ENCODE measurements at regions not wholly inside any gene's neighbourhood (a gene's known extent, or its start where the extent isn't known, plus 50 kb on each side); places are given as distances from the start of the nearest gene placed in this dataset.

- TF ChIP-seq CTCF (conservative IDR thresholded peaks at IDR 0.05; ENCODE audit: low read depth) = no peak
- CTCF ChIA-PET = no interaction called here
- no peak overlapping the region for H3K27ac ChIP-seq
- no peak for DNase-seq (ENCODE audit: low spot score)
- POLR2A ChIA-PET (ENCODE audit: low non-redundant PET) = no interaction called here
Measured at GRCh38 chr2:188881434-188881833, 92.7 kb upstream of the COL3A1 start.

DNA sequence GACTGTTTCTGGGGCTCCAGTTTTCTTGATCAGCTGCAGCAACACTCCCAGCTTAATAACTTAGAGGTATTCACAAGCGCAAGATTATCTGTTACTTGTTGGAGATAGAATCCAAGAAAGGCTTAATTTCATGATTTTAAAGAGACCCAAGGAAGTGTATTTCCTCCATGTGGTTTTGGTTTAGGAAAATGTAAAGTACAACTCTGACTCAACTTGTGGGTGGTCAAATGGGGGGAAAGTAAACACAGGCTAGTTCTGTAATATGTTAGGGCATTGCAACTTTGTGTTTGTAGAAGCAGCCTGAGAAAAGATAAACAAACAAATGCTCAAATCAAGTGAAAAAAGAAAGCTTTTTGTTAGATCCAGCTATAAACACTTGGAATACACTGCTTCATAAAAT is 90.1 kb upstream of the COL3A1 start:
- ChIA-PET POLR2A (ENCODE audit: low non-redundant PET) (no interaction called here), CTCF (no interaction called here)
- H3K27ac ChIP-seq = no peak overlapping the region
- DNase-seq (ENCODE audit: low spot score) = no peak
- no peak for TF ChIP-seq CTCF (conservative IDR thresholded peaks at IDR 0.05; ENCODE audit: low read depth)

DNA sequence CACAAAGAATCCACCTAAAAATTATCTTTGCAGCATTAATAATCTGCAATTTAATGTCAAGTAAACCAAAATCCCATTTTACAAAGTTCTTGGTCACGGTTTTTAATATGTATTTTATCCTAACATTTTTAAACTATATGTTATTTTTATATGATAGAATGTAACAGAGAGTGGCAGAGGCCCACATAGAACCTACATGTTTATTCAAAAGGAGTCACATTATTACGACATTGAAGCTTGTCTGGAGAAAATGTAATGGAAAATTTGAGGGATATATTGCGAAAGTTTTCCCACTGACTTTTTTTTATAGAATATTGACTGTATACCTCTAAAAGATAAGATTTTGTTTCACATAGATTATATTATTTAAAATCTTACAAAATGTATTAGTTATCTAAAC is 89.7 kb upstream of the COL3A1 start:
- H3K27ac ChIP-seq = no peak overlapping the region
- TF ChIP-seq CTCF (conservative IDR thresholded peaks at IDR 0.05; ENCODE audit: low read depth) = no peak
- POLR2A ChIA-PET (ENCODE audit: low non-redundant PET) = no interaction called here
- no peak for DNase-seq (ENCODE audit: low spot score)
- CTCF ChIA-PET = no interaction called here

GRCh38 chr2:188889187-188889586 is 85.0 kb upstream of the COL3A1 start:
- no peak for TF ChIP-seq CTCF (conservative IDR thresholded peaks at IDR 0.05; ENCODE audit: low read depth)
- no peak overlapping the region for H3K27ac ChIP-seq
- ChIA-PET CTCF (no interaction called here), POLR2A (ENCODE audit: low non-redundant PET) (no interaction called here)
- DNase-seq (ENCODE audit: low spot score) = no peak

- ChIA-PET POLR2A (ENCODE audit: low non-redundant PET) (no interaction called here), CTCF (no interaction called here)
- no peak for DNase-seq (ENCODE audit: low spot score)
- no peak overlapping the region for H3K27ac ChIP-seq
- TF ChIP-seq CTCF (conservative IDR thresholded peaks at IDR 0.05; ENCODE audit: low read depth) = no peak
Measured at GRCh38 chr2:188890755-188891154, 83.4 kb upstream of the COL3A1 start.

GRCh38 chr2:188892636-188893035 is 81.5 kb upstream of the COL3A1 start:
- no peak for DNase-seq (ENCODE audit: low spot score)
- no peak for TF ChIP-seq CTCF (conservative IDR thresholded peaks at IDR 0.05; ENCODE audit: low read depth)
- ChIA-PET POLR2A (ENCODE audit: low non-redundant PET) (no interaction called here), CTCF (no interaction called here)
- H3K27ac ChIP-seq = no peak overlapping the region

GRCh38 chr2:188893972-188894371 is 80.2 kb upstream of the COL3A1 start:
- ChIA-PET CTCF (interaction anchor here (0.6 kb wide), 1 partner anchor 1625 kb away, joined by 3 read pairs; no protein-coding TSS in a partner anchor), POLR2A (ENCODE audit: low non-redundant PET) (no interaction called here)
- no peak for TF ChIP-seq CTCF (conservative IDR thresholded peaks at IDR 0.05; ENCODE audit: low read depth)

More at GRCh38 chr2:188893972-188894371, 80.2 kb upstream of the COL3A1 start:
- H3K27ac ChIP-seq = no peak overlapping the region
- DNase-seq (ENCODE audit: low spot score) = no peak

All from RWPE1 (cell line).